PC-3 (cell line): ENCODE measurements at regions not wholly inside any gene's neighbourhood (a gene's known extent, or its start where the extent isn't known, plus 50 kb on each side); places are given as distances from the start of the nearest gene placed in this dataset.

Experiments
- ATAC-seq: fragments of 200-7000 bp; cut with Tn5 transposase; 2 replicates; pipeline ENCODE4 v1.9.1; 2020; ENCODE audit warnings: mild to moderate bottlenecking, moderate library complexity
- BruUV-seq: library from RNA; stranded (reverse); fragments of 400-500 nt; replicated peaks from 2 replicates; lab custom pipeline; 2021; lab: Mats Ljungman, UMichigan
- CTCF ChIA-PET: fragments of 300-600 bp; sonication (Branson Sonifier 250); formaldehyde crosslinking; loops from one replicate; lab custom pipeline; 2022; ENCODE audit warnings: antibody characterized with exemption; lab: Charles Lee
- POLR2A ChIA-PET: fragments of 300-600 bp; sonication (Branson Sonifier 250); formaldehyde crosslinking; loops from one replicate; lab custom pipeline; 2022; ENCODE audit warnings: antibody characterized with exemption; ENCODE audit not compliant: unreplicated experiment; lab: Charles Lee
- DNase-seq: peaks from one replicate; pipeline ENCODE4 v3.0.0-alpha.2; 2015
- H2AFZ ChIP-seq: fragments of 300-600 bp; sonication (generic); 2 replicates; pipeline ENCODE4 v1.6.0; 2016; ENCODE audit warnings: antibody characterized with exemption, low read length
- H3F3A ChIP-seq: fragments of 300-600 bp; sonication (generic); one replicate; pipeline ENCODE4 v1.6.0; 2017; ENCODE audit warnings: antibody characterized with exemption, low read length, control low read depth, mild to moderate bottlenecking; ENCODE audit not compliant: unreplicated experiment
- H3K27ac ChIP-seq: fragments of 300-600 bp; sonication (generic); 2 replicates; pipeline ENCODE4 v1.5.1; 2016; ENCODE audit warnings: mild to moderate bottlenecking, low read length
- H3K27me3 ChIP-seq: fragments of 300-600 bp; sonication (generic); 2 replicates; pipeline ENCODE4 v1.6.1; 2016; ENCODE audit warnings: low read length, mixed read lengths
- H3K36me3 ChIP-seq: fragments of 300-600 bp; sonication (generic); 2 replicates; pipeline ENCODE4 v1.6.1; 2016; ENCODE audit warnings: low read depth, mixed run types, low read length, mixed read lengths
- H3K4me1 ChIP-seq: fragments of 300-600 bp; sonication (generic); 2 replicates; pipeline ENCODE4 v1.5.1; 2016; ENCODE audit warnings: low read length; ENCODE audit not compliant: insufficient read depth
- H3K4me2 ChIP-seq: fragments of 300-600 bp; sonication (generic); 2 replicates; pipeline ENCODE4 v1.6.0; 2016; ENCODE audit warnings: low read length
- H3K4me3 ChIP-seq: fragments of 300-600 bp; sonication (generic); 2 replicates; pipeline ENCODE4 v1.5.1; 2016; ENCODE audit warnings: mild to moderate bottlenecking, low read length, mixed read lengths
- H3K79me2 ChIP-seq: fragments of 300-600 bp; sonication (generic); 2 replicates; pipeline ENCODE4 v1.6.1; 2017; ENCODE audit warnings: low read length, mixed read lengths
- H3K9ac ChIP-seq: fragments of 300-600 bp; sonication (generic); 2 replicates; pipeline ENCODE4 v1.6.0; 2016; ENCODE audit warnings: mild to moderate bottlenecking, low read length
- H3K9me2 ChIP-seq: fragments of 300-600 bp; sonication (generic); replicated peaks from 2 replicates; pipeline ENCODE4 v1.6.1; 2016; ENCODE audit warnings: mixed run types, low read length, mixed read lengths
- H3K9me3 ChIP-seq: fragments of 300-600 bp; sonication (generic); 2 replicates; pipeline ENCODE4 v1.6.1; 2016; ENCODE audit warnings: low read length, mixed read lengths
- H4K20me1 ChIP-seq: fragments of 300-600 bp; sonication (generic); 2 replicates; pipeline ENCODE4 v1.6.1; 2016; ENCODE audit warnings: low read length, mixed read lengths
- EZH2 ChIP-seq: fragments of 300-600 bp; sonication (generic); IDR thresholded peaks from one replicate; pipeline ENCODE4 v1.6.1; 2017; ENCODE audit warnings: antibody characterized with exemption, mild to moderate bottlenecking, low read length; ENCODE audit not compliant: unreplicated experiment
- EZH2phosphoT487 ChIP-seq: fragments of 300-600 bp; sonication (generic); IDR thresholded peaks from 2 replicates; pipeline ENCODE4 v1.6.1; 2018; ENCODE audit warnings: mild to moderate bottlenecking, antibody characterized with exemption, low read length, borderline replicate concordance
- intact Hi-C: fragments of 100-400 bp; cut with micrococcal nuclease; formaldehyde crosslinking; loops from 2 replicates; pipeline ENCODE4 v1.9.0; 2023
- TF ChIP-seq, protein P1 (sequence below): fragments of 300-600 bp; sonication (generic); conservative IDR thresholded peaks from 2 replicates; pipeline ENCODE4 v1.5.1; 2017; ENCODE audit warnings: antibody characterized with exemption, low read depth, mild to moderate bottlenecking, low read length

DNA sequence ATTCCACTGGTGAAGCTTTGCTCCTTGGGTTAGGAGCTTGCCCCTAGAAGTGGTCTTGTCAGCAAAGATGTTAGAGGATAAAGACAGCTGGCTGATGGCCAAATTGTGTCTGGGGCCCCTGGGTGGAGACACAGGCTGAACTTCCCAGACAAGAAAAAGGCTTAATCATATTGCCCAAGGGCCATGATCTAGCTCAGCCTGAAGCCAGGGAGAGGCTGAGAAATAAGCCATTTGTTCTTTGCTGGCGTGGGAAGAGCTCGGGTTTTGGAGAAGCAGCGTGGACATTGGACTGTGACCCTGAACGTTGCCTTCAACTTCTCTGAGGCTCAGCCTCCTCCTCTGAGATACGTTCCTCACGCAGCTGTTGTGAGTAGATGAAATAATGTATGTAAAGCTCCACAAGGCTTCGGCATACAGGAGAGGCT is 153.0 kb downstream of the ZFP36L2 start:
- peaks cover 81% of the 10 kb centered on the region for H3K4me1 ChIP-seq
- no peak overlapping the region for H2AFZ ChIP-seq
- ChIA-PET POLR2A (interaction anchor here (0.5 kb wide), 1 partner anchor 926 kb away, joined by 3 read pairs; no protein-coding TSS in a partner anchor), CTCF (no interaction called here)
- H4K20me1 ChIP-seq, result no peaks in the 10 kb centered on the region
- H3K9ac ChIP-seq, result peak overlapping the region; percentile 84
- no peak for ATAC-seq
- peaks cover 3% of the 10 kb centered on the region for H3F3A ChIP-seq
- H3K4me2 ChIP-seq, result peak overlapping the region; percentile 68
- H3K27me3 ChIP-seq, result no peaks in the 10 kb centered on the region
- BruUV-seq, result no TSS peak
- peaks cover 6% of the 10 kb centered on the region for H3K79me2 ChIP-seq
- H3K9me3 ChIP-seq, result no peaks in the 10 kb centered on the region
- H3K4me3 ChIP-seq, result peak overlapping the region; percentile 8; the same call in 1 of the 2 replicates
- intact Hi-C loops, result loop anchor here (10.0 kb wide), 1 partner anchor 151 kb away; the partner anchor contains the start of gene ZFP36L2
- no peaks in the 10 kb centered on the region for H3K9me2 ChIP-seq
- DNase-seq, result peak; percentile 95
- peak overlapping the region; percentile 98 for H3K27ac ChIP-seq
- no peak for TF ChIP-seq EZH2
- TF ChIP-seq, protein P1, sequence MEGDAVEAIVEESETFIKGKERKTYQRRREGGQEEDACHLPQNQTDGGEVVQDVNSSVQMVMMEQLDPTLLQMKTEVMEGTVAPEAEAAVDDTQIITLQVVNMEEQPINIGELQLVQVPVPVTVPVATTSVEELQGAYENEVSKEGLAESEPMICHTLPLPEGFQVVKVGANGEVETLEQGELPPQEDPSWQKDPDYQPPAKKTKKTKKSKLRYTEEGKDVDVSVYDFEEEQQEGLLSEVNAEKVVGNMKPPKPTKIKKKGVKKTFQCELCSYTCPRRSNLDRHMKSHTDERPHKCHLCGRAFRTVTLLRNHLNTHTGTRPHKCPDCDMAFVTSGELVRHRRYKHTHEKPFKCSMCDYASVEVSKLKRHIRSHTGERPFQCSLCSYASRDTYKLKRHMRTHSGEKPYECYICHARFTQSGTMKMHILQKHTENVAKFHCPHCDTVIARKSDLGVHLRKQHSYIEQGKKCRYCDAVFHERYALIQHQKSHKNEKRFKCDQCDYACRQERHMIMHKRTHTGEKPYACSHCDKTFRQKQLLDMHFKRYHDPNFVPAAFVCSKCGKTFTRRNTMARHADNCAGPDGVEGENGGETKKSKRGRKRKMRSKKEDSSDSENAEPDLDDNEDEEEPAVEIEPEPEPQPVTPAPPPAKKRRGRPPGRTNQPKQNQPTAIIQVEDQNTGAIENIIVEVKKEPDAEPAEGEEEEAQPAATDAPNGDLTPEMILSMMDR, result no peak
- TF ChIP-seq EZH2phosphoT487, result no peak
- H3K36me3 ChIP-seq, result no peaks in the 10 kb centered on the region

DNA sequence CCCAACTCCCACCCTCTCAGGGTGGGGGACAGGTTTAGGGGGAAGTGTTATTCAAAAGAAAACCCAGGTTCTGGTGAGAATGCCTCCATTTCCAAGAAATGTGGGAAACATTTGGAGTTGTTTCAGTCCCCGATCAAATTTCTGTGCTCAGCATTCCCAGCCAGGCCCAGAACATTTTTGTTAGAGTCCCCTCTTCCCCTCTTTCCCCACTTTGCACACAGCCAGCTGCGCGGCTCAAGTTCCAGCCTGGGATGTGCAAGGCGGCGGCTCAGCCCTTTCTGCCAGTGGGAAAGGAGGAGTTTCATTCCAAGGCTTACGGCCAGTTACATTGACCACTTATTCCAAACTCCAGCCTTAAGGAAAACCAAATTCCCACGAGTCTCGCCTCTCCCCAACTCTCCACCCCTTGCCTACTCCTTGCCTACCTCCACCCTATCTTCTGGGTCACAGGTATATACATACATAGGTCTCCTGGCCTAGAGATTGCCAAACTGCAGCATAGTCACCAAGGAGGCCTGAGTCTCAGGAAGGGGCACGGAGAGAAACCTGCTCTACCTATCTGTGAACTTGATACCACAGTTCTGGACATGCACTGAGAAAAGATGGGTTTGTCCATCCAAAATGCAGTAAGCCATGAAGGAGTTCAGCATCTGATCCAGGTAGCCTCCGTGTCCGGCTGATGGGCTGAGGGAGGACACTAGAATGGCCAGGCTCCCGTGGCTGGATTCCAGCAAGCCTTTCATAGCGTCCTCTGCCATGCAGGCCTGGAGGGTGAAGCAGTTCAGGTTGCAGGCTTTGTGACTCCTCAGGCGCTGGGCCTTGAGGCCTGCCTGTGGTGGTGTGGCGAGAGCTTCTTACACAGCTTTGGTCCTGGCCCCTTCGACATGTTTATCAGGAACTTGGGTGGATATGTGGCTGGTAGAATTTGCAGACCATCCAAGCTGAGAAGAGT is 154.5 kb downstream of the ZFP36L2 start:
- Histone ChIP-seq H3K27ac (peak overlapping the region; percentile 98), H3K9me3 (no peaks in the 10 kb centered on the region), H3K9me2 (no peaks in the 10 kb centered on the region), H3K4me1 (peaks cover 83% of the 10 kb centered on the region), H4K20me1 (no peaks in the 10 kb centered on the region), H3K4me3 (no peak overlapping the region), H3K36me3 (no peaks in the 10 kb centered on the region), H3F3A (peaks cover 3% of the 10 kb centered on the region), H3K79me2 (peaks cover 6% of the 10 kb centered on the region), H3K4me2 (peak overlapping the region; percentile 15; the same call in 1 of the 2 replicates), H3K9ac (peak overlapping the region; percentile 62; the same call in 1 of the 2 replicates), H2AFZ (no peak overlapping the region), H3K27me3 (no peaks in the 10 kb centered on the region)
- TF ChIP-seq EZH2phosphoT487, result no peak
- TF ChIP-seq EZH2, result no peak
- TF ChIP-seq, protein P1, result no peak
- POLR2A ChIA-PET, result no interaction called here
- ATAC-seq (no peak), DNase-seq (peak; percentile 48)
- BruUV-seq, result no TSS peak
- intact Hi-C loops, result loop anchor here (10.0 kb wide), 1 partner anchor 153 kb away; the partner anchor contains the start of gene ZFP36L2
- CTCF ChIA-PET, result no interaction called here
